ENCODE measurements at regions not wholly inside any gene's neighbourhood (a gene's known extent, or its start where the extent isn't known, plus 50 kb on each side); places are given as distances from the start of the nearest gene placed in this dataset.
"Not testable (repeated sequence)": the region's sequence is repeated elsewhere in the genome, so short reads cannot be mapped to it uniquely, and the experiment has no call there.

DNA sequence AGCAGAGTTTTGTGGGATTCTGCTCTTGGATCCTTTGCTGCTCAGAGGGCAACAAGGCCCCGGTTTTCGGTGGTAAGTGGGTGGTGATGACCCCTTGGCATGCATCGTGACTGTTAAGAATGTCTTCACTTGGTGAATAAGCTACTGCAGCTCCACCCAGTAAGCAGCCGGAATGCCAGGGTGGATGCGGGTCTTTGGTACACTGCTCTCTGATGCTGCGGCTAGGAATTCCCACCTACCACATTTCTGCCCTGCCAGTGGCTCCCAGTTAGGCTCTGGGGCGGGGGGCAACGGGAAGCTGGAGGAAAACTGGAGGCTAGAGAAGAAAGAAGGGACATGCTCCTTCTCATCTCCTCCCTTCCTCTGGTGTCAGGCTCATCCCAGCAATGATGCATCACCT is 180.4 kb upstream of the GALNT2 start:
- DNase-seq (ENCODE audit: low spot score) = no peak

DNA sequence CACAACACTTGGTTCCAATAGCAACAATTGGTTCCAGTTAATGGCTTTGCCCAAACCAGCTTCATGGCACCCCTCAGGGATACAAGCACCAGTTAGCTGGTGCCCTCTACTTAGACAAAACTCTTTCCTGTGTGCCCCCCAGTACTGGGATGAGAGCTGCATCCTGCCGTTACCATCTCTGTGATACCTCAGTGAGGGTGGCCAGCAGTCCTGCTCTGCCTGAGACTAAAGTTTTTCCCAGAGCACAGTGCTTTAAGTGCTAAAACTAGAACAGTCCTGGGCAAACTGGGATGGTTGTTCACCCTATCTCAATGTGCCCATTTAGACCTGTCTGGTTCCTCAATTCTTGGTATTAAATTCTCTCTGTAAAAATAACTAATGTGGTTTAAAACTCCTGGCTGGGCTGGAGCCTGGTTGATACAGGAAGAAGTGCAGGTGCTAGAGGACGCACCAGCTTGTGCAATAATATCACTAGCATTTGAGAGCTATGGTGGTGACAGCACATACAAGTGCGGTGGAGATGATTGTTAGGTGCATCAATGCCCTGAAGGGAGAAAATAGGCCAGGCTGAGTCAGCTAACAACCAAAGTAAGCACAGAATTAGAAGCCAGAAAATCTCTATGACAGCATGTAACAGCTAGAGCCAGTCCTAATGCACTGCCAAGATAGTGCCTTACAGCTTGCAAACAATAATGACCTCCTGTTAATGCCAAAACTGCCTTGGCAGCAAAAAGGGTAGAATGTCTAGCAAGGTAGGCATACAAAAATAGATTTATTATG is 179.8 kb upstream of the GALNT2 start:
- DNase-seq (ENCODE audit: low spot score) = no peak

DNA sequence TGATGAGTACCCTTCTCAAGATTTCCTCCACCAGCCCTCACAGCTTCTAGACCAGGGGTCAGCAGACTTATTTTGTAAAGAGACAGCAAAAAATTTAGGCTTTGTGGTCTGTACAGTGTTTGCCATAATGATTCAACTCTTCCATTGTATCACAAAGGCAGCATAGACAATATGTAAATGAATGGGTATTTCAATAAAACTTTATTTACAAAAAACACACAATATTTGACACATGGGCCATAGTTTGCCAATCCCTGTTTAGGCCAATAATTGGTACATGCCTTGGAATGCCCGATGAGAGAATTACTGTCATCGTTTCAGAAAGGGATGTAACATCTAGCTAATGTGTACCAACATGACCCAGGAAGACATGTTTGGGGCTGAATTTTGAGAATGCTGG is 178.9 kb upstream of the GALNT2 start:
- no peak for DNase-seq (ENCODE audit: low spot score)

DNA sequence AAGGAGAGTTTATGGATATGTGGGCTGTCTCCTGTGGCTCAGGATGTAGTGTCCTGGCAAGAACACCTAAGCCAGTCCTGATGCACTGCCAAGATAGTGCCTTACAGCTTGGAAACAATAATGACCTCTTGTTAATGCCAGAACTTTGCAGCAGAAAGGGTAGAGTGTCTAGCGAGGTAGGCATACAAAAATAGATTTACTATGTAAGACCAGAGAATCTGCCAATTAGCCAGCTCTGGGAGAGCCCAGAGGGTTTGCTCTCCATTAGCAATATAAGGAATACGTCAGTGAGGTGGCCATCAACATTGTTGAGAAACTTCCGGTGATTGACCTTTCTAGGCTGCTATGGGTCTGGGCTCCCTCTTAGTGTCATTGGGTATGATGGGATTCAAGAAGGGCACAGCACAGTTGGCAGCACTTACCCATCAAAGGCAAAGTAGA is 178.5 kb upstream of the GALNT2 start:
- DNase-seq (ENCODE audit: low spot score) = no peak

DNA sequence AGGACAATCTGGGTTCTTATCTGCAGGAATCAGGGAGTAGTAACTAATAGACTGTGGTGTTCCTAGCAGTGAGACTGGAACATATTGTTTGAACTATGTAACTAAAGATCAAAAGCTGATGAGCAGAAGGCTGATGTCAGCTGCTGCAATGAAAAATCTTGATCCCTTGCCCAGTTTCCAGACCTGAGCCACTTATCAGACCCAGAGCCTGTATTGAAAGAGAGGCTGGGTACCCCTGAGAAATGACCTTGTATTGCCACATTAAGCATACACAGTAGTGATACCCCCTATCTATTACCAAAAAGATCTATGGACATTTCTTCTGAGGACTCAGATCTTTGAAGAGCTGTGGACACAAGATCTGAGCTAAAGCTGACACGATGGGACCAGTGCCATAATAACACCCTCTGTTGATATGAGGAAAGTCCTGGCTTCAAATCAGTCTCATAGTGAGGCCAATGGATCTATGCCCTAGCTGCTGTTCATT is 178.0 kb upstream of the GALNT2 start:
- DNase-seq (ENCODE audit: low spot score) = no peak

DNA sequence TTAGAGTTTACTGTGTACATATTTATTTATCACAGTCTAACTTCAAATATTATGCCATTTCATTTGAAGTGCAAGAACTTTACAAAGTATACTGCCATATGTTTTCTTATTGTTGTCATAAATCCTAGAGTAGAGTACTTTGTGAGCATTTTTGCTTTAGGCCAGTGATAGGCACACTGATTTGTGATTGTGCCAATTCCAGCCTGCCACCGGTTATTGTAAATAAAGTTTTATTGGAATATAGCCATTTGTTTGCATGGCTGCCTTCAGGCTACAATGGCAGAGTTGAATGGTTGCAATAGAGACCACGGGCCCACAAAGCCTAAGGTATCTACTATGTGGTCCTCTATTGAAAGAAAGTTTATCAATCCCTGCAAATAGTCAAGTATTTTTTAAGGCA is 175.8 kb upstream of the GALNT2 start:
- no peak for DNase-seq (ENCODE audit: low spot score)

DNA sequence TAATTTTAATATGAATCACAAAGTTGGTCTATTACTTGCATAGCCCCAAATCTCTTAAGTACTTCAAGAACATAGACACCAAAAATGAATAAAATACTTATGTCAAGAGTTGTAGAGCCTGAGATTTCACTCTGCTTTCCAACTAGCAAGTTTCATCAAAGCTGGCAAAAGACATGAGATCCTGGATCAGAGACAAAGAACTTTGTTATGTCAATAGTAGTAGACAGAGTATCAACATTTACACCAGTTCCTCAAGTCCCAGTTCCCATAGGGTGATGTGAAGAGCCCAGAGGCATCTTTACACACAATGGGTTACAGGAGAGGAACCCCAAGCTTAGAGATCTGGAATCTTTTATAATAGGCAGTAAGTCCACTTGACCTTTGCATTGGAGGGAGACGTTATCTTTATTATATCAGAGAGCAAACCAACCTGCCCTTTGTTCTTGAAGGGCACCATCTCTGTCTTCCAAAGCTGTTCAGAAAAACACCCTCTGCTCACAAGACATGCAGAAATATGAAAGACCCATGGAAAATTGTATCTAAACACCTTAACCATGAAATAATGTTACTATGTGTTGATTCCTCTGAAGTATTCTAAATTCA is 174.4 kb upstream of the GALNT2 start:
- no peak for DNase-seq (ENCODE audit: low spot score)

DNA sequence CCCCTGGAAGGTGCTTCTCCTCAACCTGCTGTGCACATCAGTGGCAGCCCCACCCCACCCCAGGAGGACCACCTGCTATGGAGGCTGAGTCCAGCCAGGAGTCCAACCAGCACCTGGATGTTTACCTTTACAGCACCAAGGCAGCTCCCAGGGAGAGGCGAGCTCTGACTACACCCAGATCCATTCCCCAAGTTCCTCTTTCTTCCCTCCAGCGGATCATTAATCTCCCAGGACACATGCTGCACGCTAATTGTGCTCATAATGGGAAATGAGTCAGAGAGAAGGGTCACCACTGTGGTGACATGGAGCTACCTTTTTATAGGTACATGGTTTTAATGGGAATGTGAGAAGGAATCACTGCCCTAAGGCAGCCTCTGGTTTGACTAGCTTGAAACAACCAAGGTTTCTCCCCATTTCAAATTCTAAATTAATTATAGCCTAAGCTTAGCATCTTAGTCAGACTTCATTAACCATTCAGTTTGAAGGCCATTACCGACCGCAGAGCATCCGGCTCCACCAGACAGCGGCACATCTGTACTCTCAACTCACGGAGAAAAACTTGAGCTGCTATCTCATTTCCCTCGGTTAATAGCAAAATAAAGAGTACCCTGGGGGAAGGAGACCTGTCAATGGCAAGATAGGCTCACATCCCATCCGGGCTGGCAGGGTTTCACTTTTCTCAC is 173.1 kb upstream of the GALNT2 start:
- DNase-seq (ENCODE audit: low spot score) = no peak

DNA sequence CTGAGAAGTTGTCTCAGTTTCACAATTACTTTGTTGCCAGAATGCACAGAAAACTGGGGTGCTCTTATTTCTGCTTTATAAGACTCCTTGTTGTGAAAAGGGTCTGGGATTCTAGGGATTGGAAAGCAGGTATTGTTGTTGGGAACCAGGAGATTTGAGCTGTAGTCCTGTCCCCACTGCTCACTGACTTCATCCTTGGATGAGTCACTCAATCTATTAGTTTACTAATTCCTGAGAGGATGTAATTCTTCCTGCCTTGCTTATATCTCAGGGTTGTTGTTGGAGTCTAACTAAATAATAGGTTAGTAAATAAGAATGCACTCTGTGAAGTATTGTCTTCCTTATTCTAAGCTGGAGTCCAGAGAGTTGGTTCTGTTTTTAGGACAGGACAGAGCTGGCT is 172.5 kb upstream of the GALNT2 start:
- no peak for DNase-seq (ENCODE audit: low spot score)

DNA sequence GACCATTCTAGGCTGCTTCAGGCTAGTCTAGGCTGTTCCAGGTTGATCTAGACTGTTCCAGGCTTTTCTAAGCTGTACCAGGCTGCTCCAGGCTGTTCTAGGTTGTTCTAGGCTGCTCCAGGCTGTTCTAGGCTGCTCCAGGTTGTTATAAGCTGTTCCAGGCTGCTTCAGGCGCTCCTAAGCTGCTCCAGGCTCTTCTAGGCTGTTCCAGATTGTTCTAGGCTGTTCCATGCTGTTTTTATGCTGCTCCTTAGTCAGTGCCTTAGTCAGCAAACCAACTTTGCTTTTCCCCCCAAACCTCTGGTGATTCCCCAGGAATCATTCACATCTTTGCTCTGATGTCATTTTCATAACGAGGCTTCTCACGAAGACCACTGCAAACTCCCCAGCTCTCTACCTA is 171.4 kb upstream of the GALNT2 start:
- no peak for DNase-seq (ENCODE audit: low spot score)

DNA sequence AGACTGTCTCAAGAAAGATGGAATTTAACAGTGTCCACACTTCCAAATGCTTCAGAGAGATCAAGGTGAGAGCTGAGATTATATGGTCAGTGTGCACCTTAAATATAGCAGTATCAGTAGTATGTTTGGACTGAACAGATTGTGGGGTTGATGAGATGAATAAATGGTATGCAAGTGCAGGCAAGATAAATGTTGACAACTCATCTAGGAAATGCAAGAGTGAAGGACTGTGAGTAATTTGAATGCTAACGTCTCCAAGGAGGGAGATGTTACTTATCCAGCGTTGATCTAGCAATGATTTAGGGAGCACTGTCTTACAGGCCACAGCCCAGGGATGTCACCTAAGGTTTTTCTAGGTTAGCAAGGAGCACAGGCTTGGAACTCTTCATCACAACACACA is 170.7 kb upstream of the GALNT2 start:
- no peak for DNase-seq (ENCODE audit: low spot score)

DNA sequence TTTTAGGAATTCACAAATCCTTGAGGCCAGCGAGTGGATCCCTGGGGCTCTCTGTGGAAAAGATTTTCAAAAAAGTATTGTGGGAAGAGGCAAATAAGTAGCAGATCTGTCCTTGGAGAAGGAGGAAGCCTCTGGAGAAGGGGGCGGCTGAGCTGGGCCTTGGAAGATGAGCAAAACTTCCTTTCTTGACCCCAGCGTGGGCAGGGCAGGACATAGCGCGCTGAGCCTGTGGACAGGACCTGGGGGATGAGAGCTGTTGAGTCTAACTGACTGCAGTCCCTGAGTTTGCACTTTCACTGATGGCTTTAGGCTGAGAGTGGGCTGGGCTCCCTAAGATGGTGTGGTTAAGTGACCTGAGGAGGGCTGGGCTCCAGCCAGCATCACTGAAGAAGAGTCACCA is 170.2 kb upstream of the GALNT2 start:
- DNase-seq (ENCODE audit: low spot score) = no peak

DNA sequence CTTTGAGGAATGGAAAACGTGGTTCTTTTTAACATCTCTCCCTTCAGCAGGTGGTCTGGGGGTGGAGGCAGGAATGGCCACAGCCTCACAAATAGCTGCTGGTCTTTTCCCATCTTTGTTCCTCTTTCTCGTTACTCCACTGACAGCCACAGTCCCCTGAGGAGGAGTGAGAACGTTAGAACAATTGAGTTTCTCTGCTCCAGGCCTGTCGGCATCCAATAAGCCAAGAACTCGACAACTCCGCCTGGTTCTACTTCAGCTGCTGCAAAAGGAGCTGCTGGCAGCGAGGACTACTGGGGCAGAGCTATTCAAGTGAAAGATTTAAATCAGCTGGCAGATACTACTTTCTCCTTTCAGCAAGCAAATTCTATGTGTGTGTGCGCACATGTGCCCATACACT is 169.5 kb upstream of the GALNT2 start:
- DNase-seq (ENCODE audit: low spot score) = no peak

DNA sequence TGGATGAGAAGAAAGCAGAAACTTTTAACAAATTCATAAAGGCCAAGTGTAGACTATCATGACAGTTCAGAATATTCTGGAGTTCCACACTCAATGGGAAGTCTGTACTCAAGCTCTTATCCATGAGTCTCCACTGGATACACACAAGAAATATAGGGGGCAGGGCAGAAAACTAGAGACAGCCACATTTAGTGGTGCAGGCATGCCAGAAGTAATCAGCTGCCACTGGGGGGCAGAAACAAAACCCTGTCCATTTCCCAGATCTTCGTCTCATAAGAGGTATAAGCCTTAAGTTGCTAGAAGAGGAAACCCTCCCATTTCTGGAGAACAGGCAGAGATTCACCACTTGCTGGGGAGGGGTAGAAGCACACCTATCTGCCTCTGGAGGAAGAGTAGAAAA is 166.8 kb upstream of the GALNT2 start:
- DNase-seq (ENCODE audit: low spot score) = no peak

DNA sequence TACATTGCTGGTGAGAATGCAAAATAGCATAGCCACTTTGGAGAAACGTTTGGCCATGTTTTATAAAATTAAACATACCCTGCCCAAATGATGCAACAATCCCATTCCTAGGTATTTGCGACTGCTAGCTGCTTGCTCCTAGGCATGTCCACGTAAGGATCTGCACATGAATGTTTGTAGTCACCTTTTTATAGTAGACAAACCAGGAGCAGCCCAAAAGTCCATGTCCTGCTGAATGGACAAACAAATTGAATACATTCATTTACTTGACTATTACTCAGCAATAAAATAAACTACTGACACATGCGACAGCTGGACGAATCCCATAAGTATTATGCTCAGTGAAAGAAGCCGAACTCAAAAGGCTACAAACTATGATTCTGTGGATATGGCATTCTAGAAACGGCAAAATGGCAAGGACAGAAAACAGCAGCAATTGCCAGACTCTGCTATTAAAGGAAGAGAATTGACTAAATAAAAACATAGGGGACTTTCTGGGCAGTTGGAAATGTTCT is 161.9 kb upstream of the GALNT2 start:
- DNase-seq (ENCODE audit: low spot score) = no peak

DNA sequence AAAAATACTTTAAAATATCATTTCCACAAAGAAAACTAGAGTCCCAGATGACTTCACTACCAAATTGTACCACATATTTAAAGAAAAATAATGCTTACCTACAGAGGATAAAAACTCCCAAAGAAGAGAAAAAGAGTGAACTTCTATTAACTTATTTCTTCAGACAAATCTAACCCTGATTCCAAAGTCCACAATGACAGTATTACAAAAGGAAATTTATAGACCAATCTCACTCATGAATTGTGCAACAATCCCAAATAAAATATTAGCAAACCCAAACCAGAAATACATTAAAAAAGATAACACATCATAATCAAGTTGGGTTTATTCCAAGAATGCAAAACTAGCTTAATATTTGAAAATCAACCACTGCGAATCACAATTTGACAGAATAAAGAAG is 161.4 kb upstream of the GALNT2 start:
- DNase-seq (ENCODE audit: low spot score) = no peak

DNA sequence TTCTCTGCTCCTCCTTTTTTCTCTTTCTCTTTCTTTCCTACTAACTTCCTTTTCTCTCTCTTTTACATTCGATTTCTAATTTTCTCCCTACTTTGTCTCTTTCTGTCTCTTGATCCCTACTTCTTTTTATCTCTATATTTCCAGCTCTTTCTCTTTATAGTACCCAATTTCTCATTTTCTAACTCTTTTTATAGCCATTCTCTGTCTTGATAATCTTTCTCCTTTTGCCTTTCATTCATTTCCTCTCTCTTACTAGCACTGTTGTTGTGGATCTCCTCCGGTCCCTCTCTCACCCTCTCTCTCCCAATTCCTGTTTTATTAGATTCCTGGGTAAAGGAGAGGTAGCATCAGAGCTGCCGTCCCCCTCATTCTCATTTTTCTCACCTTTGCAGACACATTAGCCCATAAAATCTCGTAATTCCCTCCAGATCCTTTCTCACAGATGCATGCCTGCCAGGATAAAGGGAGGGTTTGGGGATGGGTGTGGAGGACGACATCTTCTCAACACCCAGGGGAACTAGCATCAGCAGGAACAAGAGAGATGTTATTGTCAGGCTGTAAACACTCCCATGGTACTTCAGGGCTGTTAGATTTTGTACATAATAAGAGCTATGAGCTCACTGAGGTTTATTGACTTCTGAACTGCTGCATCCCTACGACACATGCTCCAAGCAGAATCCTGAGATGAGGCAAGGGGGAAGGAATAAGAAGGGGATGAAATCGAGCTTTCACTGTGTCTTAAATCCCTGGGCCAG is 159.0 kb upstream of the GALNT2 start:
- DNase-seq (ENCODE audit: low spot score) = no peak

DNA sequence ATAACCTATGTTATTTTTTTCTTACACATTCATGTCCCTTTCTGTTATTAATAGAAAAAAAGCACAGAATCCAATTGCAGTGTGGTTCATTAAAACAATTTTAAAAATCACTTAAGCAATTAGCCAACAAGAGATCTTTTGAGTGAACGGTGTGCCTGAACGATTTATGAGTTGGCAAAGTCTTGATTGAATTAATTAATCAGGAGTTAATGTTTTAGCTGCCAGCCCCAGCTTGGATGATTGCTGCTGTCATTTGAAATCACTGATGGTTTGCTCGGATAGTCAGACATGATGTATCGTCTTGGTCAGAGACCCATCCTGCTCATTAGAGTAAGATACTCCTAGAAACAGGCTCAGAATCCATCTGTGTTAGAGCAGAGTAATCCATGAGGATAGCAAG is 158.3 kb upstream of the GALNT2 start:
- no peak for DNase-seq (ENCODE audit: low spot score)

DNA sequence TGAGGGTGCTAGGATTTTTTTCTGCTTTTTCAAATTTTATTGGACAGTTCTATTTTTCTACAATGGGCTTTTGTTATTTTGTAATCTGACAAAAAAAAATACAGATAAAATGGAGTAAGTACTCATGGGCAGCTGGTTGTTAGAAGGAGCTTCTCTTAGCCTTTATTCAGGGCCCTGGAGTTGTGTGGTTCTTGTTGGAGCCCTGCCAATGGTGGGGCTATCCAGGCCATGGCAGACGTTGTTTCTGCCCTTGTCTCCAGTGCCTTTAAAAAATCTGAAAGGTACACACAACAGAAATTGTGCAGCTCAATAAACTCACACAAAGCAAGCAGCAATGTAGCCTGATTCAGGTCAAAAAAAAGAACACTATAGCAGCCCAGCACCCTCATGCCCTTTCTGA is 153.5 kb upstream of the GALNT2 start:
- DNase-seq (ENCODE audit: low spot score) = no peak

DNA sequence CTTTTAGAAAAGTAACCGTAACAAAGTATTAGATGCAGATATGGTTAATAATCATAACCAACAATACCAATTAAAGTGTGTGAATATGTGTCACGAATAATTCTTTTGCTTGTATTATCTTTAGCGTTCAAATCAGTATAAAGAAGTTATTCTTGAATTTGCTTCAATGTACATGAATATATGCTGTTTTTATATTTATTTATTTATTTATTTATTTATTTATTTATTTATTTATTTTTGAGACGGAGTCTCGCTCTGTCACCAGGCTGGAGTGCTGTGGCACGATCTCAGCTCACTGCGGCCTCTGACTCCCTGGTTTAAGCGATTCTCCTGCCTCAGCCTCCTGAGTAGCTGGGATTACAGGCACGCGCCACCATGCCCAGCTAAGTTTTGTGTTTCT is 147.6 kb upstream of the GALNT2 start:
- DNase-seq (ENCODE audit: low spot score) = not testable (repeated sequence)

DNA sequence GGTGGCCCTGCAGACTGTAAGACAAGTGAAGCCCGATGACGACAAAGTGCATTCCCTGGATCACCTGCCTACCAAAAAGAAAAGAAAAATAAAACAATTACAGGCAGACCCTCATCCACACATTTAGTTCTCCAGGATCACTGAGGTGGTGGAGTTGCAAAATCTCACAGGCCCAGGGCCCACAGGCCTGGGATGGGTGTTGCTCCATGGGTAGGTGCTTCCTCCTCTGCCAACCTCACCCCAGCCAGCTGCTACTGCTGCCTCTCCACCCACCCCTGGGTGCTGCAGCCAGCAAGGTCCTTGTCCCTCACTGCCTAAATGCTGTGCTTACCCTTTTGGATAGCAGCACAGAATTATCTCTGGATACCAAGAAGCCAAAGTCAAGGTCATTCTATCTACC is 146.4 kb upstream of the GALNT2 start:
- DNase-seq (ENCODE audit: low spot score) = no peak

DNA sequence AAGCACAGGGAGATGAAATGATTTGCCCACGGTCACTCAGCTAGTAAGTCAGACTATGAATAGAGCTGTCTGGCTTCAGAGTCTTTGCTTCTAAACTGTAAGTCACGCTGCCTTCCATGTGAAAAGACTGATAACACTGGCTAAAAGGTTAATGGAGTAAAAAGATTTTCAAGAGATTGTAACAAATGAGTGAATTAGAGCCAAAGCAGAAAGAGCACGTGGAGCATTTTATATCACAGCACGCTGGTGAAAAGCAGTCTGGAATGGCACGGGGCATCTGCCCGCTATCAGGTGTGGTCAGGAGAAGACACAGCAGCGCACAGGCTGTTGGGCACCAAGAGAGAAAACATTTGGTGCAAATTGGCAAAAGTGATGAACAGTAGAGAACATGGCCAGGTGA is 144.8 kb upstream of the GALNT2 start:
- no peak for DNase-seq (ENCODE audit: low spot score)
